ENCODE measurements at regions not wholly inside any gene's neighbourhood (a gene's known extent, or its start where the extent isn't known, plus 50 kb on each side); places are given as distances from the start of the nearest gene placed in this dataset.

- no peak for ATAC-seq
Measured at GRCh38 chr11:119545978-119546915, 123.3 kb upstream of the THY1 start.

GRCh38 chr11:119540370-119541125, 117.6 kb upstream of the THY1 start:
- ATAC-seq: no peak

- ATAC-seq: no peak
Measured at GRCh38 chr11:119539583-119539982, 116.6 kb upstream of the THY1 start.

- no peak for ATAC-seq
Measured at GRCh38 chr11:119538753-119539152, 115.8 kb upstream of the THY1 start.

GRCh38 chr11:119537306-119538253, 114.6 kb upstream of the THY1 start:
- ATAC-seq: no peak

- no peak for ATAC-seq
Measured at GRCh38 chr11:119536801-119537200, 113.8 kb upstream of the THY1 start.

GRCh38 chr11:119533921-119534736, 111.2 kb upstream of the THY1 start:
- peak; percentile 83 for ATAC-seq

- no peak for ATAC-seq
Measured at GRCh38 chr11:119533462-119533861, 110.5 kb upstream of the THY1 start.

GRCh38 chr11:119532551-119532950, 109.6 kb upstream of the THY1 start:
- no peak for ATAC-seq

GRCh38 chr11:119531623-119532022, 108.7 kb upstream of the THY1 start:
- no peak for ATAC-seq

- no peak for ATAC-seq
Measured at GRCh38 chr11:119531056-119531455, 108.1 kb upstream of the THY1 start.

GRCh38 chr11:119530509-119530908, 107.5 kb upstream of the THY1 start:
- no peak for ATAC-seq

GRCh38 chr11:119529936-119530335, 107.0 kb upstream of the THY1 start:
- ATAC-seq: no peak

GRCh38 chr11:119529063-119529845, 106.3 kb upstream of the THY1 start:
- ATAC-seq: no peak

GRCh38 chr11:119525867-119526196, 102.9 kb upstream of the THY1 start:
- ATAC-seq: no peak

- ATAC-seq: no peak
Measured at GRCh38 chr11:119525180-119525866, 102.4 kb upstream of the THY1 start.

- ATAC-seq: no peak
Measured at GRCh38 chr11:119523539-119524157, 100.7 kb upstream of the THY1 start.

- no peak for ATAC-seq
Measured at GRCh38 chr11:119522609-119523008, 99.6 kb upstream of the THY1 start.

GRCh38 chr11:119521551-119521950, 98.6 kb upstream of the THY1 start:
- ATAC-seq: no peak

- ATAC-seq: no peak
Measured at GRCh38 chr11:119520966-119521365, 98.0 kb upstream of the THY1 start.

Data from esophagus mucosa (tissue), 1 donor.